AG10803 (cell line): ENCODE measurements at regions not wholly inside any gene's neighbourhood (a gene's known extent, or its start where the extent isn't known, plus 50 kb on each side); places are given as distances from the start of the nearest gene placed in this dataset.

Experiments used
- DNase-seq: peaks from one replicate; pipeline ENCODE4 v3.0.0; 2010; ENCODE audit warnings: low read depth
- H3K4me3 ChIP-seq: 2 replicates; pipeline ENCODE4 v1.5.1; 2011; ENCODE audit warnings: mild to moderate bottlenecking, low read length, control low read depth
- CTCF ChIP-seq: conservative IDR thresholded peaks from 2 replicates; pipeline ENCODE4 v1.5.1; 2011; ENCODE audit warnings: mild to moderate bottlenecking, low read length, control low read depth, inconsistent platforms

- TF ChIP-seq CTCF, result no peak
- DNase-seq, result no peak
- H3K4me3 ChIP-seq, result no peak overlapping the region
Measured at GRCh38 chr11:90895850-90896249, 673.0 kb upstream of the CHORDC1 start.

GRCh38 chr11:90890347-90890746 is 667.5 kb upstream of the CHORDC1 start:
- H3K4me3 ChIP-seq, result no peak overlapping the region
- TF ChIP-seq CTCF, result no peak
- DNase-seq, result no peak

DNA sequence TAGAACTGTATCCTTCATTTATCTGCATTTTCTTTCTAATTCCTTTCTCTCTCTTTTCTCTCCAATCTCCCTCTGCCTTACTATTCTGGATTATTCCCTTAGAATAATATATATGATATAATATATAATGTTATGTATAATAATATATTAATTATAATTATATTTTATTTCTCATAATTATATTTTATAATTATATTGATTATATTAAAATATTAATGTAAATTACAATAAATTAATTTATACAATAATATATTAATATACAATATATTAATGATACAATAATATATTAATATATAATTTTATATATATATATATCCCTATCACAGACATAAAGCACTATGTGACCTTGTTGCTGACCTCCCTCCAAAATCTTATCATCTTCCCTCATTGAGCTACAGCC is 661.3 kb upstream of the CHORDC1 start:
- H3K4me3 ChIP-seq, result no peak overlapping the region
- no peak for TF ChIP-seq CTCF
- DNase-seq, result no peak

GRCh38 chr11:90874986-90875385 is 652.1 kb upstream of the CHORDC1 start:
- DNase-seq, result no peak
- no peak for TF ChIP-seq CTCF
- H3K4me3 ChIP-seq, result no peak overlapping the region

GRCh38 chr11:90874281-90874680 is 651.4 kb upstream of the CHORDC1 start:
- TF ChIP-seq CTCF, result no peak
- H3K4me3 ChIP-seq, result no peak overlapping the region
- DNase-seq, result no peak

GRCh38 chr11:90867416-90867815 is 644.6 kb upstream of the CHORDC1 start:
- TF ChIP-seq CTCF, result no peak
- H3K4me3 ChIP-seq, result no peak overlapping the region
- DNase-seq, result no peak

DNA sequence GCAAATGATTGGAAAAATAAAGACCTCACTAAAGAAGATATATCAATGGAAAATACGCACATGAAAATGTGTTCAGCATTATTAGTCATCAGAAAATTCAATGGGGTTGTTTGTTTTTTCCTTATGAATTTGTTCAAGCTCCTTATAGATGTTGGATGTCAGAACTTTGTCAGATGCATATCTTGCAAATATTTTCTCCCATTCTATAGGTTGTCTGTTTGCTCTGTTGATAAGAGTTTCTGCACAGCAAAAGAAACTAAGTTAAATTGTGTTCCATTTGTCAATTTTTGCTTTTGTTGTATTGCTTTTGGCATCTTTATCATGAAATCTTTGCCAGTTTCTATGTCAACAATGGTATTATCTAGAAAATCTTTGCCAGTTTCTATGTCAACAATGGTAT is 633.9 kb upstream of the CHORDC1 start:
- DNase-seq, result no peak
- TF ChIP-seq CTCF, result no peak
- H3K4me3 ChIP-seq, result no peak overlapping the region
